Amniotic epithelial cell (primary cell): ENCODE measurements at regions not wholly inside any gene's neighbourhood (a gene's known extent, or its start where the extent isn't known, plus 50 kb on each side); places are given as distances from the start of the nearest gene placed in this dataset.
A peak's percentile ranks its signal among the peaks of the same experiment; 100 is the strongest.
"Not testable (repeated sequence)": the region's sequence is repeated elsewhere in the genome, so short reads cannot be mapped to it uniquely, and the experiment has no call there.

ENCODE experiments used
- DNase-seq: peaks from one replicate; pipeline ENCODE4 v3.0.0-alpha.2; 2010; ENCODE audit warnings: low read depth

- DNase-seq = not testable (repeated sequence)
Observed at GRCh38 chr1:176396604-176397395, 66.2 kb upstream of the PAPPA2 start.

GRCh38 chr1:176391621-176392020 lies 71.4 kb upstream of the PAPPA2 start:
- DNase-seq = no peak

GRCh38 chr1:176384841-176385240 lies 78.1 kb upstream of the PAPPA2 start:
- DNase-seq = no peak

GRCh38 chr1:176382163-176382562 lies 80.8 kb upstream of the PAPPA2 start:
- DNase-seq = no peak

DNA sequence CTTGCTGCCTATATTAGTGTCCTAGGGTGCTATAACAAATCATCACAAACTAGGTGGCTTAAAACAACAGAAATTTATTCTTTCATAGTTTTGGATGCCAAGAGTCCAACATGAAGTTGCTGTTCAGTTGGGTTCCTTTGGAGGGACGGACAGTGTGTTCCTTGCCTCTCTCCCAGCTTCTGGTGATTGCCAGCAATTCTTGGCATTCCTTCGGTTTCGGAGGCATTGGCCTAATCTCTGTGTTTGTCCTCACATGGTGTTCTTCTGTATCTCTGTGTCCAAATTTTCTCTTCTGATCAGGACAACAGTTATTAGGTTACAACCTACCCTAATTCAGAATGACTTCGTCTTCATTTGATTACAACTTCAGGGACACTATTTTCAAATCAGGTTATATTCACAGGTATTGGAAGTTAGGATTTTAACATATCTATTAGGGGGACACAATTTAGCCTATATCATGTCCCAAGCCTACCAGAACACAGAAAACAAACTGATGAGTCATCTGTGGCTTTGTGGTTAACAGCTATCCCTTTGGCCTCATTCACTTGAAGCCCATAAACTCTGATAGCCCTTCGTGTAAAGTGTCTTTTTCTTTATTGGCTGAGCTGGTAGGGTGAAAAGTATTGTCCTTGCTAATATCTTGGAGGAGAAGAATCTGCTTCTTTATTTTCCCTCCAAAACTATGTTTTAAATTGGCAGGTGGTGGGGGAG lies 83.2 kb upstream of the PAPPA2 start:
- DNase-seq = no peak

DNA sequence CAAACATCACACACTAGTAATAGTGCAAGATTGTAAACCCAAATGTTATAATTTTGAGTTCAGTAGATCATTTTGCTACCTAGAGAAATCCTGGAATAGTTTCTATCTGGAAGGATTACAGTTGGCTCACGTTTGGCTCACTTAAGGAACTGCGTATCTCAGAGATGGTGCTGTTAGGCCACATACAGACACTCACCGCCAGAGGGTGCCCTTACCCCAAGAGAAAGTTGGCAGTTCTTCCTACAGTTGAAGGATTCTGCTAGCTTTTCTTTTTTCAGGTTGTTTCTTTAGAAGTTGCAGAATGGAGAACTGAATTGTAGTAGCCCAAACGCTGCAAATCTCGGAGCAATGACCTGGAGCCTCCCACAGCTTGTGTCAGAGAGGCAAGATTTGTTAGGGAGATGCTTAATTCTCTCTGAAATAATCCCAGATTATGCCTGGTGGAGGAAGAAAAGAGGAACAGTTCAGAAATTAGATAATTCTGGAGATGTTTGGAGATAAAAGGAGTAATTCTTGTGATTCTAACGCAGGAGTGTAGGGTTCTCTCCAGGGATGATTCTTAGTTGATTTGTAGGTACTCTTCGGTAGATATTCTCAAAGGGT lies 87.9 kb upstream of the PAPPA2 start:
- DNase-seq = peak; percentile 46

DNA sequence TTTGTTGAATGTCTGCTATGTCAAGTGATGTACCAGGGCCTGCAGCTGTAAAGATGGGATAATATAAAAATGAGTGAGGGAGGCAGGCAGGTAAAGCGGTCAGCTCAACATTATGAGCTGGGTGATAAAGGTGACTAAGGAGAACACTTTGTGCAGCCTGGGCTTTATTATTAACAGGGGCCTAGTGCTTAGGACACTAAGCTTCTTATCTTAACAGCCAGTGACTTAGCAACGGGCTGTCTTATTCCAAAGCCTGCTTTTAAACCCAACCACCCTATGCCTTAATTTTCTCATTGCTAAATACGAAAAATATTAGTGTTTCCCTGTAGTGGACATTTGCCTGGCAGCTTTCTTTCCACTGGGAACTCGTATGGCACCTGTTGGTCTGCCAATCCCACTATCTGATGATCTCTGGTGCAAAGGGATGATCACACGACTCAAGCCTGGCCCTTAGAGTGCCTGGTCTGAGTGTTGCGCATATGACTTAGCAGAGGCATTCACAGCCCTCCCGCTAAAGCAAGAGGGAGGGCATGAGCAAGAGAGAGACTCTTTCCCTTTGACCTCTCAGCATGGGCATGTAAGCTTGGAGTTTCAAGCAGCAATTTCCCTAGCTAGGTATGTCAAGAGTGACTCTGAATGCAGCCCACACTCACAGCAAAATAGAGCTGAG lies 98.6 kb upstream of the PAPPA2 start:
- DNase-seq = no peak

DNA sequence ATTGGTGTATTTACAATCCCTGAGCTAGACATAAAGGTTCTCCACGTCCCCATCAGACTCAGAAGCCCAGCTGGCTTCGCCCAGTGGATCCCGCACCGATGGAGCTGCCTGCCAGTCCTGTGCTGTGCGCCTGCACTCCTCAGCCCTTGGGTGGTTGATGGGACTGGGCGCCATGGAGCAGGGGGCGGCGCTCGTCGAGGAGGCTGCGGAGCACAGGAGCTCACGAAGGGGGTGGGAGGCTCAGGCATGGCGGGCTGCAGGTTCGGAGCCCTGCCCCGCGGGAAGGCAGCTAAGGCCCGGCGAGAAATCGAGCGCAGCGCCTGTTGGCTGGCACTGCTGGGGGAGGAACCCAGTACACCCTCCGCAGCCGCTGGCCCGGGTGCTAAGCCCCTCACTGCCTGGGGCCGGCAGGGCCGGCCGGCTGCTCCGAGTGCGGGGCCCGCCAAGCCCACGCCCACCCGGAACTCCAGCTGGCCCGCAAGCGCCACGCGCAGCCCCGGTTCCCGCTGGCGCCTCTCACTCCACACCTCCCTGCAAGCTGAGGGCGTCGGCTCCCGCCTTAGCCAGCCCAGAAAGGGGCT lies 113.8 kb upstream of the PAPPA2 start:
- DNase-seq = not testable (repeated sequence)

DNA sequence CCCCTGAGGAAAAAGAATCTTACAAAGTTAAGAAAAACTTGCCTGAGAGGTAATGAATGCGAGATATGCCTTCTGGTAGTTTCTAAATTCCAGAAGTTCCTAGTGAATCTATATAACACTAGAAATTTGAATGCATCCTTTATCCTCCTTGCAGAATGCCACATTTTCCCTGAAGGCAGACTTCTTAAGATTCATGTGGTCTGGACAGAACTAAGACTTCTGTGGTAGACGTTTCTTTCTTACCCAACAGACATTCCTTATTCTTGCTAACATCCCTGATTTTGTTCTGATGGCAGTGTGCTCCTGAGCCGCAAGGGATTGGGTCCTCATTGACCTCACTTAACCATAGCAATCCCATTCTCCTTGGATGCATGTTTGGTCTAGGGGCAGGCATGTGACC lies 121.3 kb upstream of the PAPPA2 start:
- no peak for DNase-seq

GRCh38 chr1:176338877-176339276 lies 124.1 kb upstream of the PAPPA2 start:
- no peak for DNase-seq

- DNase-seq = no peak
Observed at GRCh38 chr1:176330782-176331181, 123.7 kb upstream of the COP1 start.

GRCh38 chr1:176325664-176326063 lies 118.6 kb upstream of the COP1 start:
- no peak for DNase-seq

GRCh38 chr1:176323472-176323871 lies 116.4 kb upstream of the COP1 start:
- DNase-seq = no peak

DNA sequence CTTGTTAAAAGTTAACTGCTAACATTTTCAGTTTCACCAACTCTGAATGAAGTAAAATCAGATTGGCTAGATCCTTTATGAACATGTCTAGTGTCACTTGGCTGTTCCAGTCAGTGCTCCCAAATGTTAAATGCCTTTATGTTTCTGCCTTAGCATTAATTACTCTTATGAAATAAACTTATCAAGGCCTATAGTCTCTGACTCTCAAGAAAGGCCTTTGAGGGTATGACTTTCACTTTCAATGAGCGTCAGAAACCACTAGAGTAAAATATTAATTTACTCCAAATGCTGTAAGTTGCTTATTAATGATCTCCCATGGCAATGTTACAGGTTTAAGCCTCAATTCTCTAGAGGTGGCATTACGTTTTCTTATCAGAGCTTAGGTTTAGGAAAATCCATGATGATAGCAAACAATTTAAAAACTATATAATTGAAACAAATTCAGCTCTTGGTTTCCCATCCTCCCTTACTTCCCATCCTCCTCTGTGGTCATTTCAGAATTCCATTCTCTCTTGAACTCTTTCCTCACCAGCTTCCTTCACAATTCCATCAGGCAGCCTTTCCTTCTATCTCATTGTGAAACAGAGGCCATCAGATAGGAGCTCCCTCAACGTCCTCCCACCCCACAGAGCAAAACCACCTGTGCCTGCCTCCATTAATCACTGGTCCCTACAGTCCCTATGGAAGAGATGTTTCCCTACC lies 108.6 kb upstream of the COP1 start:
- no peak for DNase-seq

GRCh38 chr1:176296602-176297001 lies 89.5 kb upstream of the COP1 start:
- DNase-seq = not testable (repeated sequence)

DNA sequence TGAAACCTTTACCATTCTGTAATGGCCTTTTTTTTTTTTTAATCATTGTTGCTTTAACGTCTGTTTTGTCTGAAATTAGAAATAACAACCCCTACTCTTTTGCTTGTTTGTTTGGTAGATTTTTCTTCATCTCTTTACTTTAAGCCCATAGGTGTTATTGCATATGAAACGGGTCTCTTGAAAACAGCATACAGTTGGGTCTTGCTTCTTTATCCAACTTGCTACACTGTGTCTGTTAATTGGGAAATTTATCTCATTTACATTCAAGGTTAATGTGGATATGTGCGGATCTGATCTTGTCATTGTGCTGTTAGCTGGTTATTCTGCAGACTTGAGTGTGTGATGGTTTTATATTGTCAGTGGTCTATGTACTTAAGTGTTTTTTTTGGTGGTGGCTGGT lies 78.9 kb upstream of the COP1 start:
- peak; percentile 0 for DNase-seq

DNA sequence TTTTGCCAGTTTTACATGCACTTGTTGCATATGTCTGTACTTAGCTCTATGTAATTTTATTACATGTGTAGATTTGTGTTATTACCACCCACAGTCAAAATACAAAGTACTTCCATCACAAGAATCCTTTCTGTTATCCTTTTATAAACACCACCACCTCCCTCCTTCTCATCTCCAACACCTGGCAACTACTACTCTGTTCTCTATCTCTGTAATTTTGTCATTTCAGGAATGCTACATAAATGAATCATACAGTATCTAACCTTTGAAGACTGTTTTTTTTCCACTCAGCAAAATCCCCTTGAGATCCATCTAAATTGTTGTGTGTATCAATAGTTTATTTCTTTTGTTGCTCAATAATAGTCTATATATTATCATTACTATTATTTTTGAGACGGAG lies 64.5 kb upstream of the COP1 start:
- no peak for DNase-seq
